ENCODE measurements at regions not wholly inside any gene's neighbourhood (a gene's known extent, or its start where the extent isn't known, plus 50 kb on each side); places are given as distances from the start of the nearest gene placed in this dataset.

GRCh38 chr10:70966646-70967553, 78.5 kb upstream of the PCBD1 start:
- Histone ChIP-seq H3K36me3 (no peaks in the 10 kb centered on the region), H3K4me1 (no peaks in the 10 kb centered on the region), H3K27me3 (peaks cover 0 to 20% (median 7%) of the 10 kb centered on the region in 7 donors), H3K4me3 (no peak overlapping the region), H3K9me3 (peaks cover 0 to 17% (median 7%) of the 10 kb centered on the region in 11 donors), H3K27ac (no peak overlapping the region)
- 78 to 79% methylated on average over 11 of the region's 11 CpGs for WGBS, 2 donors
- intact Hi-C loops (cut with DNase I) = no loop called here
- TF ChIP-seq CTCF (IDR thresholded peaks at IDR 0.05) = no peak
- no peak for ATAC-seq
- DNase-seq = no peak

- Histone ChIP-seq H3K27me3 (peaks cover 0 to 18% (median 7%) of the 10 kb centered on the region in 7 donors), H3K4me1 (no peaks in the 10 kb centered on the region), H3K27ac (no peak overlapping the region), H3K9me3 (peaks cover 0 to 27% (median 9%) of the 10 kb centered on the region in 11 donors), H3K4me3 (no peak overlapping the region), H3K36me3 (no peaks in the 10 kb centered on the region)
- TF ChIP-seq CTCF (IDR thresholded peaks at IDR 0.05) = no peak
- ATAC-seq (no peak), DNase-seq (no peak)
- intact Hi-C loops (cut with DNase I) = no loop called here
- 74% methylated on average over 15 of the region's 15 CpGs for WGBS, 2 donors
Measured at GRCh38 chr10:70967591-70968587, 79.5 kb upstream of the PCBD1 start.

- WGBS, 2 donors = 82 to 93% methylated on average over 6 of the region's 6 CpGs
- no peak for TF ChIP-seq CTCF (IDR thresholded peaks at IDR 0.05)
Measured at GRCh38 chr10:70969188-70969587, 80.8 kb upstream of the PCBD1 start.

GRCh38 chr10:70970830-70971229, 82.5 kb upstream of the PCBD1 start:
- DNase-seq (no peak), ATAC-seq (no peak)
- intact Hi-C loops (cut with DNase I) = no loop called here
- Histone ChIP-seq H3K4me1 (no peaks in the 10 kb centered on the region), H3K27ac (no peak overlapping the region), H3K4me3 (no peak overlapping the region), H3K9me3 (peaks cover 0 to 32% (median 9%) of the 10 kb centered on the region in 11 donors), H3K27me3 (peaks cover 0 to 8% (median 0%) of the 10 kb centered on the region in 7 donors), H3K36me3 (no peaks in the 10 kb centered on the region)
- WGBS, 2 donors = 55 to 63% methylated on average over 5 of the region's 5 CpGs
- TF ChIP-seq CTCF (IDR thresholded peaks at IDR 0.05) = no peak

More at GRCh38 chr10:70969188-70969587, 80.8 kb upstream of the PCBD1 start:
- H3K9me3 ChIP-seq = peaks cover 0 to 32% (median 9%) of the 10 kb centered on the region in 11 donors
- ATAC-seq = no peak
- DNase-seq = no peak
- intact Hi-C loops (cut with DNase I) = no loop called here
- H3K27ac ChIP-seq = no peak overlapping the region
- peaks cover 0 to 9% (median 6%) of the 10 kb centered on the region in 7 donors for H3K27me3 ChIP-seq
- no peak overlapping the region for H3K4me3 ChIP-seq
- no peaks in the 10 kb centered on the region for H3K4me1 ChIP-seq
- no peaks in the 10 kb centered on the region for H3K36me3 ChIP-seq

Data from heart right ventricle (tissue), 16 donors.